ENCODE measurements at regions not wholly inside any gene's neighbourhood (a gene's known extent, or its start where the extent isn't known, plus 50 kb on each side); places are given as distances from the start of the nearest gene placed in this dataset.

DNA sequence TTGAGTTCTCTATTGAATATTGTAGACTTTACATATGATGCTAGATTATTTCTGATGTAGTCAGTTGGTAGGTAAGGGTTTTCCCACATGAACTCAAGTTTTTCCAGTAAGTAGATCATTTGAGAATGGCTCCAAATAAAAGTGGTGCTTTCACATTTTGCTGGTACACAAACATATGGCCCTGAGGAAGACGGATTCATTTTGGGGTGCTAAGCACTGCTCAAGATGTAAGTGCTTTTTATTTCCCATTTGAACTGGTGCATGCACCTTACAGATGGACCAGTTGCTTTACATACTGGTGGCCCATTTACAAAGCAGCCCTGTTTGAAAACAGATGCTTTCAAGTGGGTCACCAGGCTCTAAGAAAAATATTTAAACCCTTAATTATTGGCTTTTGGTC lies 266.7 kb downstream of the MEIS1 start:
- TF ChIP-seq, protein P1, sequence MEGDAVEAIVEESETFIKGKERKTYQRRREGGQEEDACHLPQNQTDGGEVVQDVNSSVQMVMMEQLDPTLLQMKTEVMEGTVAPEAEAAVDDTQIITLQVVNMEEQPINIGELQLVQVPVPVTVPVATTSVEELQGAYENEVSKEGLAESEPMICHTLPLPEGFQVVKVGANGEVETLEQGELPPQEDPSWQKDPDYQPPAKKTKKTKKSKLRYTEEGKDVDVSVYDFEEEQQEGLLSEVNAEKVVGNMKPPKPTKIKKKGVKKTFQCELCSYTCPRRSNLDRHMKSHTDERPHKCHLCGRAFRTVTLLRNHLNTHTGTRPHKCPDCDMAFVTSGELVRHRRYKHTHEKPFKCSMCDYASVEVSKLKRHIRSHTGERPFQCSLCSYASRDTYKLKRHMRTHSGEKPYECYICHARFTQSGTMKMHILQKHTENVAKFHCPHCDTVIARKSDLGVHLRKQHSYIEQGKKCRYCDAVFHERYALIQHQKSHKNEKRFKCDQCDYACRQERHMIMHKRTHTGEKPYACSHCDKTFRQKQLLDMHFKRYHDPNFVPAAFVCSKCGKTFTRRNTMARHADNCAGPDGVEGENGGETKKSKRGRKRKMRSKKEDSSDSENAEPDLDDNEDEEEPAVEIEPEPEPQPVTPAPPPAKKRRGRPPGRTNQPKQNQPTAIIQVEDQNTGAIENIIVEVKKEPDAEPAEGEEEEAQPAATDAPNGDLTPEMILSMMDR (IDR thresholded peaks at IDR 0.05) = no peak
- TF ChIP-seq POLR2A (IDR thresholded peaks at IDR 0.05) = no peak

Data from Peyer's patch (tissue), 4 donors.